Calu3 (cell line): ENCODE measurements at regions not wholly inside any gene's neighbourhood (a gene's known extent, or its start where the extent isn't known, plus 50 kb on each side); places are given as distances from the start of the nearest gene placed in this dataset.

Experiments used
- BruUV-seq: library from RNA; stranded (reverse); fragments of 400-500 nt; replicated peaks from 2 replicates; lab custom pipeline; 2021; lab: Mats Ljungman, UMichigan
- CTCF ChIA-PET: fragments of 300-600 bp; sonication (Branson Sonifier 250); formaldehyde crosslinking; loops from one replicate; lab custom pipeline; 2022; ENCODE audit warnings: antibody characterized with exemption; lab: Charles Lee
- DNase-seq: peaks from one replicate; pipeline ENCODE4 v3.0.0; 2022
- H3K27ac Mint-ChIP-seq: one replicate; pipeline ENCODE4 v1.8.0; 2022; ENCODE audit warnings: mixed read lengths; ENCODE audit not compliant: unreplicated experiment
- H3K27me3 Mint-ChIP-seq: one replicate; pipeline ENCODE4 v1.8.0; 2022; ENCODE audit warnings: mixed read lengths; ENCODE audit not compliant: unreplicated experiment
- H3K36me3 Mint-ChIP-seq: one replicate; pipeline ENCODE4 v1.8.0; 2022; ENCODE audit warnings: mild to moderate bottlenecking, moderate library complexity, mixed read lengths; ENCODE audit not compliant: insufficient read depth, unreplicated experiment
- H3K4me1 Mint-ChIP-seq: one replicate; pipeline ENCODE4 v1.8.0; 2022; ENCODE audit warnings: mild to moderate bottlenecking, low read depth, mixed read lengths; ENCODE audit not compliant: unreplicated experiment
- H3K4me3 Mint-ChIP-seq: one replicate; pipeline ENCODE4 v1.8.0; 2022; ENCODE audit warnings: mild to moderate bottlenecking, low read depth, moderate library complexity, mixed read lengths; ENCODE audit not compliant: unreplicated experiment
- H3K9me3 Mint-ChIP-seq: one replicate; pipeline ENCODE4 v1.8.0; 2022; ENCODE audit warnings: low read depth, mixed read lengths; ENCODE audit not compliant: unreplicated experiment
- intact Hi-C: fragments of 100-400 bp; cut with micrococcal nuclease; formaldehyde crosslinking; loops from one replicate; pipeline ENCODE4 v1.10.0; 2022; ENCODE audit not compliant: unreplicated experiment
- TF ChIP-seq, protein P1 (sequence below): fragments of 200-600 bp; IDR thresholded peaks from one replicate; pipeline ENCODE4 v1.8.0; 2022; ENCODE audit warnings: antibody characterized with exemption; ENCODE audit not compliant: unreplicated experiment

DNA sequence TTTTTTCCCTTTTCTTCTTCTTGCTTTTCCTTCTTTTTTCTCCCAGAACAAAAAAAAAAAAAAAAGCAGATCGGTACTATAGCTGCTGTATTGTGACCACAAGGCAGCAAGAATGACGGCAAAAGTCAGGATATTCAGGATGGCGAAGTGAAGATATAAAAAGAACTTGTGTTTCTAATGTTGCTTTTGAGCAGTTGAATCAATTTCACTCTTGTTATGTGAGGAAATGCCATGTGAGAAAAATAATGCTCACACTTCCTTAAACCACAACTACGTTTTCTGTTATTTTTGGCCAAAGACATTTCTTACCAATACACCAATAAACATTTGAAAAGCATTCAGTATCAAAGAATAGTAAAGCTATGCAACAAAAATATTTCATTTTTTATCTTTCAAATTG is 510.5 kb downstream of the HACE1 start:
- Mint-ChIP-seq H3K27me3 (no peaks in the 10 kb centered on the region), H3K9me3 (peaks cover 3% of the 10 kb centered on the region), H3K27ac (no peak overlapping the region), H3K36me3 (no peaks in the 10 kb centered on the region), H3K4me1 (no peaks in the 10 kb centered on the region), H3K4me3 (no peak overlapping the region)
- intact Hi-C loops: no loop called here
- no peak for DNase-seq
- TF ChIP-seq, protein P1, sequence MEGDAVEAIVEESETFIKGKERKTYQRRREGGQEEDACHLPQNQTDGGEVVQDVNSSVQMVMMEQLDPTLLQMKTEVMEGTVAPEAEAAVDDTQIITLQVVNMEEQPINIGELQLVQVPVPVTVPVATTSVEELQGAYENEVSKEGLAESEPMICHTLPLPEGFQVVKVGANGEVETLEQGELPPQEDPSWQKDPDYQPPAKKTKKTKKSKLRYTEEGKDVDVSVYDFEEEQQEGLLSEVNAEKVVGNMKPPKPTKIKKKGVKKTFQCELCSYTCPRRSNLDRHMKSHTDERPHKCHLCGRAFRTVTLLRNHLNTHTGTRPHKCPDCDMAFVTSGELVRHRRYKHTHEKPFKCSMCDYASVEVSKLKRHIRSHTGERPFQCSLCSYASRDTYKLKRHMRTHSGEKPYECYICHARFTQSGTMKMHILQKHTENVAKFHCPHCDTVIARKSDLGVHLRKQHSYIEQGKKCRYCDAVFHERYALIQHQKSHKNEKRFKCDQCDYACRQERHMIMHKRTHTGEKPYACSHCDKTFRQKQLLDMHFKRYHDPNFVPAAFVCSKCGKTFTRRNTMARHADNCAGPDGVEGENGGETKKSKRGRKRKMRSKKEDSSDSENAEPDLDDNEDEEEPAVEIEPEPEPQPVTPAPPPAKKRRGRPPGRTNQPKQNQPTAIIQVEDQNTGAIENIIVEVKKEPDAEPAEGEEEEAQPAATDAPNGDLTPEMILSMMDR: no peak
- BruUV-seq: no TSS peak
- CTCF ChIA-PET: interaction anchor here (0.7 kb wide), 1 partner anchor 22 kb away, joined by 8 read pairs; no protein-coding TSS in a partner anchor

DNA sequence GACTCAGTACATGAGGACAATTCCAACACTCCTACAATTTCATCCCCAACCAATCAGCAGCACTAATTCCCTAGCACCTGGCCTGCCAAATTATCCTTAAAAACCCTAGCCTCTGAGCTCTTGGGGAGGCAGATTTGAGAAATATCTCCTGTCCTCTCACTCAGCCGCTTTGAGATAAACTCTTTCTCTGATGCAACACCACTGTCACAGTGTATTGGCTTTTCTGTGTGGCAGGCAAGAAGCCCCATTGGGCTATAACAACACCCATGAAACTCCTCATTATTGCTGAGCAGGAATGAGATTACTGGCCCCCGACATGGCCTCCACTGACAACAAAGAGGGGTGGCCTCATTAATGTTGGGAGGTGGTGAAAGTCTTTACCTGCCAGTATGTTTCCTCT is 515.5 kb downstream of the HACE1 start:
- CTCF ChIA-PET: no interaction called here
- peaks cover 4% of the 10 kb centered on the region for H3K9me3 Mint-ChIP-seq
- H3K36me3 Mint-ChIP-seq: no peaks in the 10 kb centered on the region
- H3K4me3 Mint-ChIP-seq: no peak overlapping the region
- no TSS peak for BruUV-seq
- TF ChIP-seq, protein P1: no peak
- H3K27ac Mint-ChIP-seq: no peak overlapping the region
- H3K4me1 Mint-ChIP-seq: no peaks in the 10 kb centered on the region
- no peaks in the 10 kb centered on the region for H3K27me3 Mint-ChIP-seq
- DNase-seq: no peak
- intact Hi-C loops: no loop called here

DNA sequence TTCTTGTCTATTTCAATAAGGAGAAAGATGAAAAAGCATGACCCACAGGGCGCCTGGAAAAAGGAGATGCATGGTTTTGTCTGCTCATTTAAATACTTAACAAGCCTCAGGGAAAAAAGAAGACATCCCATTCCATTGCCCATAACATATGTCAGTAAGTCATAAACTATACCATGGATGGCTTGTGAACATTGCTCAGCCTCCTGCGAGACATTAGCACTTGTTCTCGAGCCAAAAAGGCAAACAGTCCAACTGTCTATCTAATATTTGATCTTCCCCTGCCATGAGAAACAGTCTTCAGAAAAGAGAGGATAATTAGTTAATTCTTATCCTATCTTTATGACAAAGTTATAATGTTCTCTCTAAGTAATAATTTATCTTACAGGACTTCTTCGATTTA is 527.4 kb downstream of the HACE1 start:
- no peaks in the 10 kb centered on the region for H3K9me3 Mint-ChIP-seq
- no peak overlapping the region for H3K4me3 Mint-ChIP-seq
- no peak overlapping the region for H3K27ac Mint-ChIP-seq
- intact Hi-C loops: no loop called here
- no peak for DNase-seq
- TF ChIP-seq, protein P1: no peak
- no peaks in the 10 kb centered on the region for H3K36me3 Mint-ChIP-seq
- no TSS peak for BruUV-seq
- H3K4me1 Mint-ChIP-seq: no peaks in the 10 kb centered on the region
- CTCF ChIA-PET: no interaction called here
- H3K27me3 Mint-ChIP-seq: no peaks in the 10 kb centered on the region

DNA sequence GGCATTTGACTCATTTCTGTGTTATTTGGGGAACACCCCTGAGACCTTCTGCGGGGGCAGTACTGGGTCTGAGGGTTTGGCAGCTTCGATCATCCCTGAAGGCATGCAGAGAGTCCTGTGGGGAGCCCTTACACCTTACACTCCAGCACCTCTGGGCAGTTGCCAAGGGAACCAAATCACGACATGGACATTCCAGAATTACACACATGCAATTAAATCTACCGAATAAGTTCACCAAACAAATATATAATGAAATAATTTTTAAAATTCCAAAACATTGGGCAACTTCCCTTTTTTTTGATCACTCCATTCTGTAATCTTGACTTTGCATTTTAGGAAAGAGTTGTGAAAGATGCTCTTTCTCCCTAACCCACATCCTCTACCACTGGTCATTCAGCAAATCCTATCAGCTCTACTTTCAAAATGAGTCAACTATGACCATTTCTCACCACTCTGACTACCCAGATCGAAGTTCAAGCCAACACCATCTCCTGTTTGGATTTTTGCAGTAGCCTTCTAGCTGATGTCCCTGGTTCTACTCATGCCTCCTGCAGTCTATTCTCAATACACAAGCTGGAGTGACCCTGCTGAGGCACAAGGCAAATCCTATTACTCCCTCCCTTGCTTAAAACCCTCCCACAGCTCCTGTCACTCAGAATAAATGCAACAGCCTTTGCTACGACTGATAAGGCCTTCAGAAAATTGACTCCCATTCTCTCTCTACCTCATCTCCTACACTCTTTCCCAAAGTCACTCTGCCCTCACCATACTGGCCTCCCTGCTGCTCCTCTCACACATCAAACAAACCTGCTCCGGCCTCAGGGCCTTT is 533.3 kb downstream of the HACE1 start:
- no peaks in the 10 kb centered on the region for H3K27me3 Mint-ChIP-seq
- no peaks in the 10 kb centered on the region for H3K36me3 Mint-ChIP-seq
- CTCF ChIA-PET: interaction anchor here (0.9 kb wide), 1 partner anchor 199 kb away, joined by 4 read pairs; no protein-coding TSS in a partner anchor
- H3K27ac Mint-ChIP-seq: no peak overlapping the region
- TF ChIP-seq, protein P1: no peak
- intact Hi-C loops: loop anchor here (5.0 to 10.0 kb wide), 3 partner anchors 201 to 532 kb away; no protein-coding TSS in a partner anchor
- BruUV-seq: no TSS peak
- H3K9me3 Mint-ChIP-seq: no peaks in the 10 kb centered on the region
- no peak for DNase-seq
- H3K4me3 Mint-ChIP-seq: no peak overlapping the region
- no peaks in the 10 kb centered on the region for H3K4me1 Mint-ChIP-seq
